ENCODE measurements at regions not wholly inside any gene's neighbourhood (a gene's known extent, or its start where the extent isn't known, plus 50 kb on each side); places are given as distances from the start of the nearest gene placed in this dataset.

DNA sequence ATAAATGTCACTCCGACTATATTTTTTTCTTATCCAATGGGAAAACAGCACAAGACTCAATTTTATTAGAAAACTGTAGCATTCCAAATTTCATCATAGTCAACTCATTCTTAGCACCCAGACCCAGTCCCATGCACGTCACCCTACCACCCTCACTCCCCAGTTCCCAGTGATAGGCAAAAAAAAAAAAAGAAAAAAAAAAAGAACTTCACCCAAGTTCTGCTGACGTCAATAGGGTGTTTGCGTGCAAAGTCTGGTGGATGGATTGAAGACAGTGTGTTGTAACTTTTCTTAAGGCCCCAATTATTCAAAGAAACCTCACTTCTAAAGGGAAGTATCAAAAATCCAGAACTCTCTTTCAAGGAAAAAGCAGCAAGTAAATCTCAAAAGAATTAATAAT lies 213.9 kb upstream of the PRDM1 start:
- H3K27ac ChIP-seq (ENCODE audit: low read depth, low read length) = no peak overlapping the region

DNA sequence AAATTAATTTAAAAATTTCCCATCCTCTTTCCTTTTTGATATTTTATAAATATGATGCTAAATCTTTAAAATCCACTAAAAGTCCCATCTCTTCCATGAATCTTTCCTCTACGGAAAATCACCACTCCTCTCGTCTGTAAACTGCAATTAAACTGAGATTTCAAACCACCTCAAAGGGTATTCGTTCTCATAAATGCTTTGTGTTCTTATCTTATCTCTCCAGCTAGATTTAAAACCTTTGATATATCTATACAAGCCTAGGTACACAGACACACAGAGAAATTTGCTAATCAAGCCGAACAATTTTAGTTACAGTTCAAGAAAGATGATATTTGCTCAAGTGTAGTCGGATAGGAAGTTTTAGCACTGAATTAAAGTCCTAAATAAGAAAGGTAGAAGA lies 214.6 kb upstream of the PRDM1 start:
- Histone ChIP-seq H4K20me1 (ENCODE audit: control insufficient read depth, insufficient read depth, low read depth, low read length) (no peaks in the 10 kb centered on the region), H3K27ac (ENCODE audit: low read depth, low read length) (no peak overlapping the region), H3K4me2 (ENCODE audit: low read length) (no peak overlapping the region), H3K79me2 (ENCODE audit: control insufficient read depth, low read length) (no peaks in the 10 kb centered on the region), H3F3A (ENCODE audit: control insufficient read depth, insufficient read depth) (no peaks in the 10 kb centered on the region), H3K36me3 (ENCODE audit: control insufficient read depth, low read length) (no peaks in the 10 kb centered on the region), H3K9me3 (ENCODE audit: control insufficient read depth, insufficient read depth, low read length) (no peaks in the 10 kb centered on the region), H3K4me1 (ENCODE audit: control insufficient read depth, low read length) (no peaks in the 10 kb centered on the region), H3K27me3 (ENCODE audit: control insufficient read depth, low read length) (no peaks in the 10 kb centered on the region; the same call in 1 of the 2 replicates), H3K4me3 (ENCODE audit: low read length) (no peak overlapping the region), H3K9me2 (replicated peaks; ENCODE audit: control insufficient read depth, low read length) (no peaks in the 10 kb centered on the region)
- TF ChIP-seq, protein P1, sequence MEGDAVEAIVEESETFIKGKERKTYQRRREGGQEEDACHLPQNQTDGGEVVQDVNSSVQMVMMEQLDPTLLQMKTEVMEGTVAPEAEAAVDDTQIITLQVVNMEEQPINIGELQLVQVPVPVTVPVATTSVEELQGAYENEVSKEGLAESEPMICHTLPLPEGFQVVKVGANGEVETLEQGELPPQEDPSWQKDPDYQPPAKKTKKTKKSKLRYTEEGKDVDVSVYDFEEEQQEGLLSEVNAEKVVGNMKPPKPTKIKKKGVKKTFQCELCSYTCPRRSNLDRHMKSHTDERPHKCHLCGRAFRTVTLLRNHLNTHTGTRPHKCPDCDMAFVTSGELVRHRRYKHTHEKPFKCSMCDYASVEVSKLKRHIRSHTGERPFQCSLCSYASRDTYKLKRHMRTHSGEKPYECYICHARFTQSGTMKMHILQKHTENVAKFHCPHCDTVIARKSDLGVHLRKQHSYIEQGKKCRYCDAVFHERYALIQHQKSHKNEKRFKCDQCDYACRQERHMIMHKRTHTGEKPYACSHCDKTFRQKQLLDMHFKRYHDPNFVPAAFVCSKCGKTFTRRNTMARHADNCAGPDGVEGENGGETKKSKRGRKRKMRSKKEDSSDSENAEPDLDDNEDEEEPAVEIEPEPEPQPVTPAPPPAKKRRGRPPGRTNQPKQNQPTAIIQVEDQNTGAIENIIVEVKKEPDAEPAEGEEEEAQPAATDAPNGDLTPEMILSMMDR (IDR thresholded peaks at IDR 0.05; ENCODE audit: low read depth, low read length, poor library complexity, severe bottlenecking) = no peak
- no peak for TF ChIP-seq EZH2phosphoT487 (IDR thresholded peaks at IDR 0.05; ENCODE audit: borderline replicate concordance, low read length)

More for the DNA sequence above, 213.9 kb upstream of the PRDM1 start:
- H3K27me3 ChIP-seq (ENCODE audit: control insufficient read depth, low read length) = no peaks in the 10 kb centered on the region; the same call in 1 of the 2 replicates
- no peaks in the 10 kb centered on the region for H3F3A ChIP-seq (ENCODE audit: control insufficient read depth, insufficient read depth)
- no peaks in the 10 kb centered on the region for H3K4me1 ChIP-seq (ENCODE audit: control insufficient read depth, low read length)
- H4K20me1 ChIP-seq (ENCODE audit: control insufficient read depth, insufficient read depth, low read depth, low read length) = no peaks in the 10 kb centered on the region
- no peak for TF ChIP-seq EZH2phosphoT487 (IDR thresholded peaks at IDR 0.05; ENCODE audit: borderline replicate concordance, low read length)
- TF ChIP-seq, protein P1 (IDR thresholded peaks at IDR 0.05; ENCODE audit: low read depth, low read length, poor library complexity, severe bottlenecking) = no peak
- H3K4me3 ChIP-seq (ENCODE audit: low read length) = no peak overlapping the region
- no peaks in the 10 kb centered on the region for H3K36me3 ChIP-seq (ENCODE audit: control insufficient read depth, low read length)
- no peaks in the 10 kb centered on the region for H3K79me2 ChIP-seq (ENCODE audit: control insufficient read depth, low read length)
- H3K9me3 ChIP-seq (ENCODE audit: control insufficient read depth, insufficient read depth, low read length) = no peaks in the 10 kb centered on the region
- H3K9me2 ChIP-seq (replicated peaks; ENCODE audit: control insufficient read depth, low read length) = no peaks in the 10 kb centered on the region
- H3K4me2 ChIP-seq (ENCODE audit: low read length) = no peak overlapping the region

DNA sequence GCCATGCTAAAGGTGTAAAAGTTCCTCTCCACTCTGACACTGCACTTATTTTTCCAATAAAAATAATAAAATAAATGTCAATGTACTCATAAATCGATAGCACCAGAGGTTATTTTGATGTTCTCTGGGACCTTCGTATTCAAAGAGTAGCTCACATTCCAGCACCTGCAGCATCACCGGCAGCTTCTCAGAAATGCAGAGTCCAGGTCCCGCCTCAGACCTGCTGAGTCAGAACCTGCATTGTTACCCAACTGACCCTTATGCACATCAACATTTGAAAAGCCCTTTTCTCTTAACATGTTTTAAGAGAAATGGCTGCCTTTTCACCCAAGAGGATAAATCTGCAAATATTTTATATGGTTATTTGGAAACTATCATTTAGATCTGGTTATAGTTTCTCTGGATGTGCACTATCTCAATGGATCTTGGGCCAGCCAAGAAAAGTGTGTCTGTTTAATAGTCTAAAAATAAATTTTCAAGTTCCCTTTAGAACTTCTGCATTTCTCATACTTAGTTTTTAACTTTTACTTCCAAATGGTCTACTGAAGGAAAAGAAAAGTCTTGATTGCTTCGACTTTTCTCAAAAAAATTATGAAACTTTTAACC lies 216.2 kb upstream of the PRDM1 start:
- no peak overlapping the region for H3K4me2 ChIP-seq (ENCODE audit: low read length)
- H3K4me3 ChIP-seq (ENCODE audit: low read length) = no peak overlapping the region
- no peaks in the 10 kb centered on the region for H4K20me1 ChIP-seq (ENCODE audit: control insufficient read depth, insufficient read depth, low read depth, low read length)
- no peak for TF ChIP-seq EZH2phosphoT487 (IDR thresholded peaks at IDR 0.05; ENCODE audit: borderline replicate concordance, low read length)
- TF ChIP-seq, protein P1 (IDR thresholded peaks at IDR 0.05; ENCODE audit: low read depth, low read length, poor library complexity, severe bottlenecking) = no peak
- H3K9me2 ChIP-seq (replicated peaks; ENCODE audit: control insufficient read depth, low read length) = no peaks in the 10 kb centered on the region
- H3K36me3 ChIP-seq (ENCODE audit: control insufficient read depth, low read length) = no peaks in the 10 kb centered on the region
- no peaks in the 10 kb centered on the region for H3K4me1 ChIP-seq (ENCODE audit: control insufficient read depth, low read length)
- H3K27me3 ChIP-seq (ENCODE audit: control insufficient read depth, low read length) = no peaks in the 10 kb centered on the region
- no peak overlapping the region for H3K27ac ChIP-seq (ENCODE audit: low read depth, low read length)
- no peaks in the 10 kb centered on the region for H3K79me2 ChIP-seq (ENCODE audit: control insufficient read depth, low read length)
- no peaks in the 10 kb centered on the region for H3K9me3 ChIP-seq (ENCODE audit: control insufficient read depth, insufficient read depth, low read length)
- H3F3A ChIP-seq (ENCODE audit: control insufficient read depth, insufficient read depth) = no peaks in the 10 kb centered on the region

Measured in DOHH2 (cell line).